HG02884 (cell line): ENCODE measurements at regions not wholly inside any gene's neighbourhood (a gene's known extent, or its start where the extent isn't known, plus 50 kb on each side); places are given as distances from the start of the nearest gene placed in this dataset.
"Not testable (repeated sequence)": the region's sequence is repeated elsewhere in the genome, so short reads cannot be mapped to it uniquely, and the experiment has no call there.

ENCODE experiments used
- ATAC-seq: cut with Tn5 transposase; IDR thresholded peaks from one replicate; pipeline ENCODE4 v1.9.1; 2021; ENCODE audit warnings: mild to moderate bottlenecking, moderate library complexity; ENCODE audit not compliant: unreplicated experiment

GRCh38 chr16:60608971-60609370, 1427.3 kb downstream of the CDH8 start:
- no peak for ATAC-seq

- ATAC-seq: not testable (repeated sequence)
Measured at GRCh38 chr16:60605652-60606051, 1430.6 kb downstream of the CDH8 start.

GRCh38 chr16:60605176-60605575, 1431.1 kb downstream of the CDH8 start:
- ATAC-seq: no peak

GRCh38 chr16:60586493-60586892, 1449.7 kb downstream of the CDH8 start:
- ATAC-seq: no peak

- no peak for ATAC-seq
Measured at GRCh38 chr16:60582528-60582927, 1453.7 kb downstream of the CDH8 start.

- ATAC-seq: no peak
Measured at GRCh38 chr16:60566901-60567300, 1469.3 kb downstream of the CDH8 start.

GRCh38 chr16:60564588-60564987, 1471.7 kb downstream of the CDH8 start:
- ATAC-seq: no peak

- no peak for ATAC-seq
Measured at GRCh38 chr16:60563166-60563565, 1473.1 kb downstream of the CDH8 start.

GRCh38 chr16:60558936-60559335, 1477.3 kb downstream of the CDH8 start:
- no peak for ATAC-seq

- ATAC-seq: no peak
Measured at GRCh38 chr16:60553090-60553757, 1483.0 kb downstream of the CDH8 start.

GRCh38 chr16:60541535-60541934, 1494.7 kb downstream of the CDH8 start:
- ATAC-seq: no peak

- no peak for ATAC-seq
Measured at GRCh38 chr16:60510941-60511340, 1525.3 kb downstream of the CDH8 start.

- ATAC-seq: no peak
Measured at GRCh38 chr16:60510208-60510607, 1526.0 kb downstream of the CDH8 start.

GRCh38 chr16:60491273-60491672, 1545.0 kb downstream of the CDH8 start:
- no peak for ATAC-seq

GRCh38 chr16:60485872-60486489, 1550.3 kb downstream of the CDH8 start:
- no peak for ATAC-seq

GRCh38 chr16:60484901-60485300, 1551.3 kb downstream of the CDH8 start:
- no peak for ATAC-seq

- ATAC-seq: no peak
Measured at GRCh38 chr16:60481591-60481990, 1554.6 kb downstream of the CDH8 start.

- no peak for ATAC-seq
Measured at GRCh38 chr16:60478810-60479209, 1557.4 kb downstream of the CDH8 start.

GRCh38 chr16:60463986-60464385, 1572.3 kb downstream of the CDH8 start:
- ATAC-seq: no peak

GRCh38 chr16:60459463-60459862, 1576.8 kb downstream of the CDH8 start:
- ATAC-seq: no peak

- no peak for ATAC-seq
Measured at GRCh38 chr16:60458255-60458654, 1578.0 kb downstream of the CDH8 start.

GRCh38 chr16:60452646-60453045, 1583.6 kb downstream of the CDH8 start:
- no peak for ATAC-seq

- no peak for ATAC-seq
Measured at GRCh38 chr16:60438894-60439293, 1597.3 kb downstream of the CDH8 start.
